Sigmoid colon (tissue), 6 donors: ENCODE measurements at regions not wholly inside any gene's neighbourhood (a gene's known extent, or its start where the extent isn't known, plus 50 kb on each side); places are given as distances from the start of the nearest gene placed in this dataset.
"Not testable (repeated sequence)": the region's sequence is repeated elsewhere in the genome, so short reads cannot be mapped to it uniquely, and the experiment has no call there.

Experiments used
- DNase-seq: peaks from one replicate; pipeline ENCODE4 v3.0.0-alpha.2; 2019
- H3K27ac ChIP-seq, 4 donors: fragments of 200-600 bp; sonication (generic); one replicate each; pipeline ENCODE4 v1.5.1; 2016 to 2019; ENCODE audit warnings: mild to moderate bottlenecking in 1 of 4
- H3K27me3 ChIP-seq, 3 donors: fragments of 200-600 bp; sonication (generic); one replicate each; pipeline ENCODE4 v1.5.1; 2019; ENCODE audit warnings: mild to moderate bottlenecking in 1 of 3
- H3K36me3 ChIP-seq, 4 donors: fragments of 200-600 bp; sonication (generic); one replicate each; pipeline ENCODE4 v1.5.1; 2016 to 2019
- H3K4me1 ChIP-seq, 4 donors: fragments of 200-600 bp; sonication (generic); one replicate each; pipeline ENCODE4 v1.5.1; 2017 to 2019
- H3K4me3 ChIP-seq, 4 donors: fragments of 200-600 bp; sonication (generic); one replicate each; pipeline ENCODE4 v1.5.1; 2017 to 2019; ENCODE audit warnings: mild to moderate bottlenecking in 2 of 4, moderate library complexity in 1 of 4
- H3K9me3 ChIP-seq, 4 donors: fragments of 200-600 bp in 3 of 4; sonication (generic) in 3 of 4; one replicate each; pipeline versions ENCODE4 v1.5.1 to v1.6.1; 2013 to 2019
- EP300 ChIP-seq, 4 donors: sonication (generic); formaldehyde crosslinking; IDR thresholded peaks; one replicate each; pipeline ENCODE4 v1.6.1; 2017; ENCODE audit warnings: antibody characterized with exemption in 4 of 4
- POLR2A ChIP-seq, 2 donors: fragments of 450-650 bp; IDR thresholded peaks; one replicate each; pipeline ENCODE4 v1.6.1; 2016; ENCODE audit warnings: antibody characterized with exemption in 2 of 2, mild to moderate bottlenecking in 2 of 2, moderate library complexity in 2 of 2
- POLR2AphosphoS5 ChIP-seq, 4 donors: sonication (generic); formaldehyde crosslinking; IDR thresholded peaks; one replicate each; pipeline ENCODE4 v1.6.1; 2017; ENCODE audit warnings: antibody characterized with exemption in 4 of 4
- WGBS, 2 donors: extraction: QIAGEN DNeasy Blood & Tissue Kit; methylation state at CpG; one replicate each; pipeline ENCODE4 v1.1.7; 2013; 5-methylcytosine and 5-hydroxymethylcytosine counted together
- intact Hi-C: fragments of 100-400 bp; cut with DNase I; formaldehyde crosslinking; loops from one replicate; pipeline ENCODE4 v1.15.1; 2023
- TF ChIP-seq, protein P1 (sequence below), 4 experiments: fragments of 450-650 bp in 3 of 4; fragments of 200-600 bp in 1 of 4; IDR thresholded peaks; one replicate each; pipeline ENCODE4 v1.5.1; 2016 to 2019; ENCODE audit warnings: antibody characterized with exemption in 4 of 4, mild to moderate bottlenecking in 3 of 4, moderate library complexity in 2 of 4
- donor health status: healthy with polysubstance abuse.
- donor health status: healthy.

DNA sequence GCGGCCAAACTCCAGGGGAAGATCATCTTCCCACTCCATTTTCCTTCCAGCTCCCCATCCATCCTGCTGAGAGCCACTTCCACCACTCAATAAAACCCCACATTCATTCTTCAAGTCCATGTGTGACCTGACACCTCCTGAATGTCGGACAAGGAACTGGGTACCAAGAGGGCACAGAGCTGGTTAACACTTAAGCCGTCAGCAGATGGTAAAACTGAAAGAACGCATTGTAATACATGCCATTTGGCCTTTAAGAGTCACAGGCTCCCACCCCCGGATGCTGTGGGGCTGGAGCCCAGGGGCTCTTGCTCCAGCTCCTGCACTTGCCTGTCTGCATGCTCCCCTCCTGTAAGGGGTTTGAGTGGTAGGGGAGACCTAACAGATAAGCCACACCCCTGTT, 753.9 kb downstream of the COL12A1 start:
- WGBS, 2 donors = 59 to 76% methylated on average over 5 of the region's 5 CpGs

DNA sequence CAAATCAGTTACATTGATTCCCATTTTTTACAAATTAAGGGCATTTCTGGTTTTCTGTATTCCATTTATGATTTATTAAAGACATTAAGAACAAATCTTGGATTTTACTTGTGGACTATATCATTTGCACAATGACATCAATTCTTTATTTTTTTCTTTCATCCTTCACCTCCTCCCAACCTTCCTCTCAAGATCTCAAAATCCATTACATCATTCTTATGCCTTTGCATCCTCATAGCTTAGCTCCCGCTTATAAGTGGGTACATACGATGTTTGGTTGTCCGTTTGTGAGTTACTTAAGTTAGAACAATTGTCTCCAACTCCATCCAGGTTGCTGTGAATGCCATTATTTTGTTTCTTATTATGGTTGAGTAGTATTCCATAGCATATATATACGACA, 752.8 kb downstream of the CD109 start:
- TF ChIP-seq POLR2A (IDR thresholded peaks at IDR 0.05) (no peak), EP300 (IDR thresholded peaks at IDR 0.05) (no peak), POLR2AphosphoS5 (IDR thresholded peaks at IDR 0.05) (no peak)
- TF ChIP-seq, protein P1, sequence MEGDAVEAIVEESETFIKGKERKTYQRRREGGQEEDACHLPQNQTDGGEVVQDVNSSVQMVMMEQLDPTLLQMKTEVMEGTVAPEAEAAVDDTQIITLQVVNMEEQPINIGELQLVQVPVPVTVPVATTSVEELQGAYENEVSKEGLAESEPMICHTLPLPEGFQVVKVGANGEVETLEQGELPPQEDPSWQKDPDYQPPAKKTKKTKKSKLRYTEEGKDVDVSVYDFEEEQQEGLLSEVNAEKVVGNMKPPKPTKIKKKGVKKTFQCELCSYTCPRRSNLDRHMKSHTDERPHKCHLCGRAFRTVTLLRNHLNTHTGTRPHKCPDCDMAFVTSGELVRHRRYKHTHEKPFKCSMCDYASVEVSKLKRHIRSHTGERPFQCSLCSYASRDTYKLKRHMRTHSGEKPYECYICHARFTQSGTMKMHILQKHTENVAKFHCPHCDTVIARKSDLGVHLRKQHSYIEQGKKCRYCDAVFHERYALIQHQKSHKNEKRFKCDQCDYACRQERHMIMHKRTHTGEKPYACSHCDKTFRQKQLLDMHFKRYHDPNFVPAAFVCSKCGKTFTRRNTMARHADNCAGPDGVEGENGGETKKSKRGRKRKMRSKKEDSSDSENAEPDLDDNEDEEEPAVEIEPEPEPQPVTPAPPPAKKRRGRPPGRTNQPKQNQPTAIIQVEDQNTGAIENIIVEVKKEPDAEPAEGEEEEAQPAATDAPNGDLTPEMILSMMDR (IDR thresholded peaks at IDR 0.05) = no peak
- H3K4me1 ChIP-seq = no peaks in the 10 kb centered on the region
- intact Hi-C loops = no loop called here
- no peak overlapping the region for H3K4me3 ChIP-seq
- H3K27me3 ChIP-seq = no peaks in the 10 kb centered on the region
- H3K27ac ChIP-seq = no peak overlapping the region
- no peak for DNase-seq
- WGBS, 2 donors = 87 to 89% methylated on average over 4 of the region's 4 CpGs
- H3K9me3 ChIP-seq = no peaks in the 10 kb centered on the region
- H3K36me3 ChIP-seq = no peaks in the 10 kb centered on the region

More for the DNA sequence above, 753.9 kb downstream of the COL12A1 start:
- intact Hi-C loops = no loop called here
- no peak for TF ChIP-seq EP300 (IDR thresholded peaks at IDR 0.05)
- no peak for TF ChIP-seq POLR2A (IDR thresholded peaks at IDR 0.05)
- no peak for TF ChIP-seq POLR2AphosphoS5 (IDR thresholded peaks at IDR 0.05)
- TF ChIP-seq, protein P1 (IDR thresholded peaks at IDR 0.05) = no peak
- no peaks in the 10 kb centered on the region for H3K27me3 ChIP-seq
- no peaks in the 10 kb centered on the region for H3K36me3 ChIP-seq
- H3K27ac ChIP-seq = no peak overlapping the region
- DNase-seq = no peak
- no peak overlapping the region for H3K4me3 ChIP-seq
- H3K4me1 ChIP-seq = no peaks in the 10 kb centered on the region
- H3K9me3 ChIP-seq = no peaks in the 10 kb centered on the region

DNA sequence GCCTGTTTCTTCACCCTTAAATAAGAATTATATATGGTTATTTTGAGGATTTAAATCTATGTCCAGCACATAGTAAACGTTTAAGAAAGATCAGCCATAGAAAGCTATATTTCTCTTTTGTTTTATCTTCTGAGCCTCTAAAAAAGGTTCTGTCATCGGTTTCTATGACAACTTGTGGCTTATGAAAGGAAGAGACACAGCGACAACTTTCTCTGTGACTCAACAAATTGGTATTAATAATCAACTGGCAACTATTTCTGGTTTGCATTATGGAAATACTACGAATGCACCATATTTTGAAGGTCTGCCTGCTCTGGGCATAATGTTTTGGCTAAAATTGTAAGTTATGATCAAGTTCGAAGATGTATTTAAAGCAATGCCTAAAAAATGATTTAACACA, 751.0 kb downstream of the CD109 start:
- H3K9me3 ChIP-seq = no peaks in the 10 kb centered on the region
- H3K27ac ChIP-seq = no peak overlapping the region
- no peak for TF ChIP-seq POLR2A (IDR thresholded peaks at IDR 0.05)
- TF ChIP-seq, protein P1 (IDR thresholded peaks at IDR 0.05) = no peak
- no peak for TF ChIP-seq EP300 (IDR thresholded peaks at IDR 0.05)
- no peak for TF ChIP-seq POLR2AphosphoS5 (IDR thresholded peaks at IDR 0.05)
- no peaks in the 10 kb centered on the region for H3K36me3 ChIP-seq
- no peak for DNase-seq
- H3K4me3 ChIP-seq = no peak overlapping the region
- WGBS, 2 donors = 60 to 71% methylated on average over 5 of the region's 5 CpGs
- no peaks in the 10 kb centered on the region for H3K27me3 ChIP-seq
- no peaks in the 10 kb centered on the region for H3K4me1 ChIP-seq
- intact Hi-C loops = no loop called here

DNA sequence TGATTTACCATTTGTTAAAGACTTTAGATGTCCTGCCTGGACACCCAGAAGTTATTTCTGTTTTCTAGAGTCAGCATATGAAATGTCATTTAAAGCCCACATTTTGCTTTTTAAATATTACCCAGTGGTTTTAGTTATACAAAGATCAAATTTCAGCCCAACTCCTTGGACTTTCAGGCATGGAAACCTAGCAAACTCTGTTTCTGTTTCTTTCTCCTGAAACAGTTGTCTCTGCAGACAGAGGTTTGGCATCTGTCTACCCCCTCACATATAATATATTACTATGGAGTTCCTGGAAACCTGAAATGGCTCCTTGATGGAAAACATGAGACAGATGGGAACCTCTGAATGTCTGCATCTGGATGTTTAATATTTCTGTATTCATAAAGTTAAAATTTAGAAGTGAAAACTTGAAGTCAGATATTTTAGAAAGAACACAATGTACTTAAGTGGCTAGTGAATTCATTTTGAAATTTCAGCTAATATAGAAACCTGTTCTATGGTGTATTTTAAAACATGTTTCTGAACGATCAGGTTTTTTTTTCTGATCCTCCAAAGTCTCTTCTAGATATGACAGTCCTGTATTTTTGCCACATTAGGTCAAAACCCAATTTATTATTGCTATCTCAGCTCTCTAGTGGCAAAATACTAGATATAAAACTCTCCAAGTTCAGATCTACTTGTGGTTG, 743.3 kb downstream of the CD109 start:
- Histone ChIP-seq H3K4me1 (peaks cover 0 to 19% (median 4%) of the 10 kb centered on the region in 4 donors), H3K27ac (peak overlapping the region in 1 of 4 donors; percentile 40), H3K36me3 (no peaks in the 10 kb centered on the region), H3K27me3 (no peaks in the 10 kb centered on the region), H3K4me3 (no peak overlapping the region), H3K9me3 (no peaks in the 10 kb centered on the region)
- 53 to 73% methylated on average over 1 of the region's 1 CpG for WGBS, 2 donors
- intact Hi-C loops = no loop called here
- no peak for TF ChIP-seq POLR2AphosphoS5 (IDR thresholded peaks at IDR 0.05)
- no peak for TF ChIP-seq EP300 (IDR thresholded peaks at IDR 0.05)
- no peak for TF ChIP-seq POLR2A (IDR thresholded peaks at IDR 0.05)
- TF ChIP-seq, protein P1 (IDR thresholded peaks at IDR 0.05) = no peak
- DNase-seq = no peak

DNA sequence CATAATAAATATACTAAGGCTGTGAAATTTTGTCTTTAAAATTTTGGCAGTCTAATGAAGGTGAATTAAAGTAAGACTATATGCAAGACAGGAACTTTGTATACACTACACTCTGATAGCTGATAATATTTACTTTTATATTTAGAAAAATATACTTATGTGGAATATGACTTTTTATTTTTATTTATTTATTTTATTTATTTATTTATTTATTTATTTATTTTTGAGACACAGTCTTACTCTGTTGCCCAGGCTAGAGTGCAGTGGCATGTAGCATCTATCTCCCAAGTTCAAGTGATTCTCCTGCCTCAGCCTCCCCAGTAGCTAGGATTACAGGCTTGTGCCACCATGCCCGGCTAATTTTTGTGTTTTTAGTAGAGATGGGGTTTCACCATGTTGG, 742.4 kb downstream of the CD109 start:
- H3K27me3 ChIP-seq, DNase-seq, H3K4me3 ChIP-seq, H3K36me3 ChIP-seq, intact Hi-C loops, H3K9me3 ChIP-seq, H3K27ac ChIP-seq: not testable (repeated sequence)
- 73 to 83% methylated on average over 1 of the region's 1 CpG for WGBS, 2 donors
- H3K4me1 ChIP-seq = peaks cover 0 to 26% (median 12%) of the 10 kb centered on the region in 4 donors
